ENCODE measurements at regions not wholly inside any gene's neighbourhood (a gene's known extent, or its start where the extent isn't known, plus 50 kb on each side); places are given as distances from the start of the nearest gene placed in this dataset.

- TF ChIP-seq, protein P1, sequence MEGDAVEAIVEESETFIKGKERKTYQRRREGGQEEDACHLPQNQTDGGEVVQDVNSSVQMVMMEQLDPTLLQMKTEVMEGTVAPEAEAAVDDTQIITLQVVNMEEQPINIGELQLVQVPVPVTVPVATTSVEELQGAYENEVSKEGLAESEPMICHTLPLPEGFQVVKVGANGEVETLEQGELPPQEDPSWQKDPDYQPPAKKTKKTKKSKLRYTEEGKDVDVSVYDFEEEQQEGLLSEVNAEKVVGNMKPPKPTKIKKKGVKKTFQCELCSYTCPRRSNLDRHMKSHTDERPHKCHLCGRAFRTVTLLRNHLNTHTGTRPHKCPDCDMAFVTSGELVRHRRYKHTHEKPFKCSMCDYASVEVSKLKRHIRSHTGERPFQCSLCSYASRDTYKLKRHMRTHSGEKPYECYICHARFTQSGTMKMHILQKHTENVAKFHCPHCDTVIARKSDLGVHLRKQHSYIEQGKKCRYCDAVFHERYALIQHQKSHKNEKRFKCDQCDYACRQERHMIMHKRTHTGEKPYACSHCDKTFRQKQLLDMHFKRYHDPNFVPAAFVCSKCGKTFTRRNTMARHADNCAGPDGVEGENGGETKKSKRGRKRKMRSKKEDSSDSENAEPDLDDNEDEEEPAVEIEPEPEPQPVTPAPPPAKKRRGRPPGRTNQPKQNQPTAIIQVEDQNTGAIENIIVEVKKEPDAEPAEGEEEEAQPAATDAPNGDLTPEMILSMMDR (IDR thresholded peaks at IDR 0.05) = no peak
- TF ChIP-seq POLR2A (IDR thresholded peaks at IDR 0.05) = no peak
Observed at GRCh38 chr13:50115695-50116094, 100.5 kb downstream of the KCNRG start.

Measured in body of pancreas (tissue), 4 donors.